ENCODE measurements at regions not wholly inside any gene's neighbourhood (a gene's known extent, or its start where the extent isn't known, plus 50 kb on each side); places are given as distances from the start of the nearest gene placed in this dataset.

DNA sequence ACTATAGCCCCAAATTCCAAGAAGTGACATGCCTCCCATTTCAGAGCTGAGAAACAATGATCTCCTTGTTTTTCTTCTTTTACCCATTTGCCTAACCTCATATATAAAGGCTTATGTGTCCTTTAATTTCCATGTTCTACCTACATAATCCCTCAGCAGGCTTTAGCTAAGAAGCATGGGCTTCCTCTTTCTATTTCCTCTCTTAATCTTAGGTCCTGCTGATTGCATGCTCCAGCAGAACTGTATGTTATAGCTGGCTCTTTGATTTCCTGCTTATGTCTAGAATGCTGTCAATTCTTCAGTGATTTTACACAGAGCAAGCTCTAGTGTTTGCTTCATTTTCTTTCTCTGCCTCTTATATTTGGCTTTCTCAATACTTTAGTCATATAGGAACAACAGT is 151.7 kb upstream of the COX10 start (continued):
- TF ChIP-seq, protein P1, sequence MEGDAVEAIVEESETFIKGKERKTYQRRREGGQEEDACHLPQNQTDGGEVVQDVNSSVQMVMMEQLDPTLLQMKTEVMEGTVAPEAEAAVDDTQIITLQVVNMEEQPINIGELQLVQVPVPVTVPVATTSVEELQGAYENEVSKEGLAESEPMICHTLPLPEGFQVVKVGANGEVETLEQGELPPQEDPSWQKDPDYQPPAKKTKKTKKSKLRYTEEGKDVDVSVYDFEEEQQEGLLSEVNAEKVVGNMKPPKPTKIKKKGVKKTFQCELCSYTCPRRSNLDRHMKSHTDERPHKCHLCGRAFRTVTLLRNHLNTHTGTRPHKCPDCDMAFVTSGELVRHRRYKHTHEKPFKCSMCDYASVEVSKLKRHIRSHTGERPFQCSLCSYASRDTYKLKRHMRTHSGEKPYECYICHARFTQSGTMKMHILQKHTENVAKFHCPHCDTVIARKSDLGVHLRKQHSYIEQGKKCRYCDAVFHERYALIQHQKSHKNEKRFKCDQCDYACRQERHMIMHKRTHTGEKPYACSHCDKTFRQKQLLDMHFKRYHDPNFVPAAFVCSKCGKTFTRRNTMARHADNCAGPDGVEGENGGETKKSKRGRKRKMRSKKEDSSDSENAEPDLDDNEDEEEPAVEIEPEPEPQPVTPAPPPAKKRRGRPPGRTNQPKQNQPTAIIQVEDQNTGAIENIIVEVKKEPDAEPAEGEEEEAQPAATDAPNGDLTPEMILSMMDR (IDR thresholded peaks at IDR 0.05; ENCODE audit: control extremely low read depth in 1 of 3, insufficient read depth in 1 of 3, low read depth in 1 of 3, low read length in 3 of 3): no peak
- no peak for TF ChIP-seq EZH2 (IDR thresholded peaks at IDR 0.05; ENCODE audit: low read depth, low read length, severe bottlenecking)
- TF ChIP-seq, protein P2, sequence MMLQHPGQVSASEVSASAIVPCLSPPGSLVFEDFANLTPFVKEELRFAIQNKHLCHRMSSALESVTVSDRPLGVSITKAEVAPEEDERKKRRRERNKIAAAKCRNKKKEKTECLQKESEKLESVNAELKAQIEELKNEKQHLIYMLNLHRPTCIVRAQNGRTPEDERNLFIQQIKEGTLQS (IDR thresholded peaks at IDR 0.05; ENCODE audit: insufficient read depth, low read depth, low read length): no peak
- TF ChIP-seq SUZ12 (IDR thresholded peaks at IDR 0.05; ENCODE audit: low read length): no peak

All from H1 (cell line).